Lower leg skin (tissue), 3 donors: ENCODE measurements at regions not wholly inside any gene's neighbourhood (a gene's known extent, or its start where the extent isn't known, plus 50 kb on each side); places are given as distances from the start of the nearest gene placed in this dataset.

Experiments used
- CTCF ChIP-seq, 3 donors: fragments of 450-650 bp; IDR thresholded peaks; one replicate each; pipeline ENCODE4 v1.5.1; 2016; ENCODE audit warnings: antibody characterized with exemption in 3 of 3, mild to moderate bottlenecking in 3 of 3, moderate library complexity in 2 of 3
- POLR2A ChIP-seq, 2 donors: fragments of 450-650 bp; IDR thresholded peaks; one replicate each; pipeline ENCODE4 v1.6.1; 2016 to 2017; ENCODE audit warnings: antibody characterized with exemption in 2 of 2, mild to moderate bottlenecking in 1 of 2, moderate library complexity in 1 of 2

- no peak for TF ChIP-seq CTCF (IDR thresholded peaks at IDR 0.05)
- no peak for TF ChIP-seq POLR2A (IDR thresholded peaks at IDR 0.05)
These were observed 241.4 kb downstream of the BRD1 start for GRCh38 chr22:49586244-49586748.
